Epithelial cell of esophagus (primary cell): ENCODE measurements at regions not wholly inside any gene's neighbourhood (a gene's known extent, or its start where the extent isn't known, plus 50 kb on each side); places are given as distances from the start of the nearest gene placed in this dataset.

Source experiments
- DNase-seq: peaks from one replicate; pipeline ENCODE4 v3.0.0; 2010; ENCODE audit warnings: low read depth
- H3K4me3 ChIP-seq: 2 replicates; pipeline ENCODE4 v1.5.1; 2011; ENCODE audit warnings: mild to moderate bottlenecking, low read length, control low read depth
- TF ChIP-seq, protein P1 (sequence below): IDR thresholded peaks from 2 replicates; pipeline ENCODE4 v1.5.1; 2011; ENCODE audit warnings: low read depth, mild to moderate bottlenecking, low read length, control low read depth, inconsistent platforms; ENCODE audit not compliant: insufficient read depth; ENCODE audit errors: missing control alignments

DNA sequence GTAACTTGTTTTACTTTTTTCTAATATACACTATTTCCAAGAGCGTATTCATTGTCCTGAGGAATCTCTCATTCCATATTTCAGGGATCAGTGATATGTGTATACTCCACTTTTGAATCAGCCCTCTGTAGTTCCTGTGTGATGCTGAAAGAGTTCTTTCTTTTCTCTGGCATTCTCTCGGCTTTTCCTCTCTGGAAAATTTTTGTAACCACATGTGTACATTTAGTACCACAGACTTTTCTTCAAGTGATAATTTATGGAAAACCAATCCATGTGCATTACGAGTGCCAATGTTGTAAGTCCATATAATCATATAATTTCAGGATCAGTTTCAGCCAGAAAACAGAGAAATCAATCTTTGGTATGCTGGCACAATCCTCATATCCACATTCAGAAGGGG is 102.2 kb upstream of the MBNL2 start:
- DNase-seq: no peak
- no peak overlapping the region for H3K4me3 ChIP-seq
- TF ChIP-seq, protein P1, sequence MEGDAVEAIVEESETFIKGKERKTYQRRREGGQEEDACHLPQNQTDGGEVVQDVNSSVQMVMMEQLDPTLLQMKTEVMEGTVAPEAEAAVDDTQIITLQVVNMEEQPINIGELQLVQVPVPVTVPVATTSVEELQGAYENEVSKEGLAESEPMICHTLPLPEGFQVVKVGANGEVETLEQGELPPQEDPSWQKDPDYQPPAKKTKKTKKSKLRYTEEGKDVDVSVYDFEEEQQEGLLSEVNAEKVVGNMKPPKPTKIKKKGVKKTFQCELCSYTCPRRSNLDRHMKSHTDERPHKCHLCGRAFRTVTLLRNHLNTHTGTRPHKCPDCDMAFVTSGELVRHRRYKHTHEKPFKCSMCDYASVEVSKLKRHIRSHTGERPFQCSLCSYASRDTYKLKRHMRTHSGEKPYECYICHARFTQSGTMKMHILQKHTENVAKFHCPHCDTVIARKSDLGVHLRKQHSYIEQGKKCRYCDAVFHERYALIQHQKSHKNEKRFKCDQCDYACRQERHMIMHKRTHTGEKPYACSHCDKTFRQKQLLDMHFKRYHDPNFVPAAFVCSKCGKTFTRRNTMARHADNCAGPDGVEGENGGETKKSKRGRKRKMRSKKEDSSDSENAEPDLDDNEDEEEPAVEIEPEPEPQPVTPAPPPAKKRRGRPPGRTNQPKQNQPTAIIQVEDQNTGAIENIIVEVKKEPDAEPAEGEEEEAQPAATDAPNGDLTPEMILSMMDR: no peak

DNA sequence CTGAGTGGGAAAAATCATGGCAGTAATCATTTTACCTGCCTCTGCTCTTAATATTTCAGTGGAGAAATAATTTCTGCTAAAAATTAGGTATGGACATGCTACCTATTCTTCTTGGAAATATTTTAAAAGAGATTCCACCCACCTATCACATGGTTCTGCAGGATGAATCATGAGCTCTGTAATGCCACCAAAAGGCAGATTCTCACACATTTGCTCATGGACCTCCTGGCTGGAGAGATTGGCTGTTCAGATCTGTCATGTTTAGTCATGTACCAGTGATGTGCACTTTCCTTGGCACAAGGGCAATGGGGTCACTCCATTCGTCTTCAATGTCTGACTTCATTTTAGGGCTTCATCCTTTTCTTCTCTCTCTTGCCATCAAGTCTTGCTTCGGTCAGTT is 101.8 kb upstream of the MBNL2 start:
- H3K4me3 ChIP-seq: no peak overlapping the region
- TF ChIP-seq, protein P1: no peak
- peak; percentile 77 for DNase-seq

DNA sequence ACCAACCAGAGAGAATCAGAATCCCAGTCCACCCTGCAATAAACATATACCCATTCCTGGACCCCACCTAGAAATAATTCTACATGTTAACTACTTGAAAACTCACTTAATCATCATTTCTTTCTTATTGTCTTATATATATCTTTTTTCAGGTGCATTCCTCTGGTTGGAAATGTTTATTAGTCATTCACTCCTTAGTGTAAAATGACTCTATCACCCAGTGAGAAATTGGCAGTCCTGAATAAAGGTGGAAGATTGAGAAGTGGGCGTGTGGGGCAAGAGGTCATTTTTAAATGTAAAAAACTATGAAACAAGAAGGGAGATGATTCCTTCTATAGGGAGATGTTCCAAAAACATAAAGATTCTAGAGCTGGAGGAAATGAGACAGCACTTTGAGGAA is 101.2 kb upstream of the MBNL2 start:
- TF ChIP-seq, protein P1: no peak
- peak; percentile 26 for DNase-seq
- H3K4me3 ChIP-seq: no peak overlapping the region

DNA sequence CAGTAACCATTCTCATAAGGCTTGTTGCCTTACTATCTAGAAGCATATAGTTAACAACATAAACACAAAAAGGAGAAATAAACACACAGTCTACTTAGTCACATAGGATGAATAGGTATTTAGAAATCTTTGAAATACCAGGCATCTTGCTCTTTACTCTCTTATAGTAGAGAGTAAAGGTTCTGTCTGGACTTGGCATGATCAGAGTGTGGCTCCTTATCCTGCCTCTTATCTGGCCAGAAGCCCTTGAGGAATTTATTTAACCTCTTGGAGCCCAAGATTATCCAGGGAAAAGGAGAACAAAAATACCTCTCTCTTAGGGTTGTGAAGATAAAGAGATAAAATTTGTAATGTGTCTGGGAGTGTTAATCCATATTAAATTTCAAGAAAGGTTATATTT is 100.2 kb upstream of the MBNL2 start:
- DNase-seq: peak; percentile 30
- TF ChIP-seq, protein P1: no peak
- H3K4me3 ChIP-seq: no peak overlapping the region

DNA sequence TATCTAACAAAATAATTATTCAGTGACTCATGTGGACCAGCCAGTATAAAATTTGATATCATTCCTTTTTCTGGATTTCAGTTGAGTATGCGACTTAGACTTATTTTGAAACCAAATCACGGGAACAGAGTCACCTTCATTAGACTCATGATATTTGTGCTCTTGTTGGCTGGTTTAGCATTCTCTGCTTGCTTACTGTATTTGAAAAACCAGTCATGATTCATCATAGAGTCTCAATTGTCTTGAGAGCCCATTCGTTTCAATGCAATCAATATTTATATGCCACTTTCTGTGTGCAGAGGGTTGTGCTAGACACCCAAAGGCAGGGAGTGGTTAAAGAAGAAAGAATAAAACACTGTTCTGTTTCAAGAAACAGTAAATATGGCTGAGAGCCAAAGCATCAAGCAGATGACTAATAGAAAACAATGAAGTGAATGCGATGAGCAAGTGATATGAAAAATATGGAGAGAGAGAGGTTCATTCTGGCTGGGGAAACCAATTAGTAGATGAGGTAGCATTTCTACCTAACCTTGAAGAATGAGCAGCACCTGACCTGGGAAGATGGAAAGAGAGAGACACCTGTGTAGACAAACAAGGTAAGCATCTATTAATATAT is 99.6 kb upstream of the MBNL2 start:
- TF ChIP-seq, protein P1: no peak
- DNase-seq: peak; percentile 84
- no peak overlapping the region for H3K4me3 ChIP-seq

DNA sequence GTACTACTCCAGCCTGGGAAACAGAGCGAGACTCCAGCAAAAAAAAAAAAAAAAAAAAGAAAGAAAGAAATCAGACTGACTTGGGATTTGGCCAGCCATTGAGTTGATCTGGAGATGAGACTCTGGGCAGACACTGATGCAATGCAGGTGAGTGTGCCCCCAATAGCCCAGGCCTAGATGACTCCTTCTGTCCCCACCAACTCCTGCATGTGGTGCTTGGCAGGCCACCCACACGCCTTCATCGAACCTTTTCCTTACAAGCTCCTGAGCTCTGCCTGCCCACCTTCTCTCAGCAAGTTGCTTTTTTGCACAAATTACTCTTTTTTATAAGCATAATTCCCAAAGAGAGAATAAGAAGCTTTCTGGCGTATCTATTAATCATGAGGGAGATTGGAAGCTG is 97.9 kb upstream of the MBNL2 start:
- DNase-seq: no peak
- H3K4me3 ChIP-seq: no peak overlapping the region
- TF ChIP-seq, protein P1: no peak

DNA sequence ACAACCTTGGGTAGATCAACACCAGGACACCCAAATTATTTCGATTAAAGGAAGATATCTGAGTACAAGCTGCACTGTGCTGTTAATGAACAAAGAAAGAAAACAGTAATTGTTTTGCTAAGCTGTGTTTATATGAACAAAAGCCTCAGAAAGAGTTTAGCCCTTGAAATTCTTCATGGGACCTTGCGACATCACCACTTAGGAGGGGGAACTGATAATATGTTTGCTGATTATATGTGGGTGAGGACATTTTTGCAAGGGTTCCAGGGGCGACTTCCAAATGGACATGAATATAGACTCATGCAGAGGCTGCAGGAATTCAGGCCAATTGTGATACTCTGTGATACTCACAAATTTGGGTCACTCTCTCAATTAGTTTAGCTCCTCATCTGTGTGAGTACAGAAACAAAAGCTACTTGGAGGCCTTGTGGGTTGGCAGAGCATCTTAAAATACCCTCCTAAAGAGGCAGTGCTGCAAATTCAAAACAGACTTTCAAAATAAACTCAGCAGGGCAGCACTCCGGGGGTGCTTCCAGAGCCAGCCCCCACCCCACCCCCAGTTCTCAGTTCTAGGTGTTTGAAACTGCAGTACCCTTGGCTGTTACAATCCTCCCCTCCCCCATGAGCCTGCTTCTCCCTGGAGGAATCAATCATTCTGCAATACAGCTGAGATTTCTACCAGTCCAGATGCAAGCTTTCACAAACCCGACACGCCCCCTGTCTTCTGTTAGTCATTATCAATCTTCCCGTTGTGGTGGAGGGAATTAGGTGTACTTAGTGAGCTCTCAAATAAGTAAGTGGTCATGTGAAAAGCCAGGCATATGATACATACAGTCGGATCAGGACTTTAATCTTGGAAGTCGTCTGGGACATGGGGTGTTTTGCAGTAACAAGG is 97.0 kb upstream of the MBNL2 start:
- TF ChIP-seq, protein P1: no peak
- peak overlapping the region; percentile 12 for H3K4me3 ChIP-seq
- peak; percentile 90 for DNase-seq
